ENCODE measurements at regions not wholly inside any gene's neighbourhood (a gene's known extent, or its start where the extent isn't known, plus 50 kb on each side); places are given as distances from the start of the nearest gene placed in this dataset.

GRCh38 chr17:53129863-53130262, 692.9 kb upstream of the KIF2B start:
- H3K79me2 ChIP-seq (replicated peaks; ENCODE audit: insufficient read depth) = no peaks in the 10 kb centered on the region
- Mint-ChIP-seq H3K9me3 (no peaks in the 10 kb centered on the region), H3K4me3 (no peak overlapping the region), H3K27ac (no peak overlapping the region), H3K36me3 (ENCODE audit: low read depth) (no peaks in the 10 kb centered on the region), H3K4me1 (no peaks in the 10 kb centered on the region), H3K27me3 (ENCODE audit: insufficient read depth, low read depth, poor library complexity) (no peaks in the 10 kb centered on the region)
- H2AFZ ChIP-seq = no peak overlapping the region
- no peak overlapping the region for H3K27ac ChIP-seq (ENCODE audit: low read depth)
- TF ChIP-seq ZNF462 (CRISPR knock-in tag; IDR thresholded peaks at IDR 0.05) (no peak), REST (IDR thresholded peaks at IDR 0.05; ENCODE audit: unreplicated experiment) (no peak), ZNF331 (CRISPR knock-in tag; IDR thresholded peaks at IDR 0.05; ENCODE audit: low read depth) (no peak), CTCF (conservative IDR thresholded peaks at IDR 0.05; ENCODE audit: low read depth in 2 of 2) (no peak), ETS1 (IDR thresholded peaks at IDR 0.05) (no peak)
- no peaks in the 10 kb centered on the region for H3K4me1 ChIP-seq (ENCODE audit: insufficient read depth)
- H3K4me2 ChIP-seq = no peak overlapping the region
- H3K9me2 ChIP-seq (ENCODE audit: insufficient read depth) = no peaks in the 10 kb centered on the region
- H3K4me3 ChIP-seq = no peak overlapping the region
- no peak for DNase-seq (ENCODE audit: low spot score)
- no peaks in the 10 kb centered on the region for H3K27me3 ChIP-seq (ENCODE audit: insufficient read depth)
- no peaks in the 10 kb centered on the region for H4K20me1 ChIP-seq (replicated peaks; ENCODE audit: insufficient read depth)
- H3F3A ChIP-seq (replicated peaks; ENCODE audit: low read depth) = no peaks in the 10 kb centered on the region
- no peaks in the 10 kb centered on the region for H3K36me3 ChIP-seq (ENCODE audit: insufficient read depth)
- ATAC-seq = no peak

All from GM23338 (cell line).